H9 (cell line): ENCODE measurements at regions not wholly inside any gene's neighbourhood (a gene's known extent, or its start where the extent isn't known, plus 50 kb on each side); places are given as distances from the start of the nearest gene placed in this dataset.

ENCODE experiments used
- DNase-seq: peaks from one replicate; pipeline ENCODE4 v3.0.0-alpha.2; 2017
- H2AFZ ChIP-seq: one replicate; pipeline ENCODE4 v1.6.1; 2013; ENCODE audit warnings: mild to moderate bottlenecking, low read length, control low read depth, moderate library complexity
- H2AK5ac ChIP-seq: 2 replicates; pipeline ENCODE4 v1.6.1; 2013; ENCODE audit warnings: low read length, control low read depth, mixed read lengths; ENCODE audit not compliant: insufficient read length
- H2BK120ac ChIP-seq: one replicate; pipeline ENCODE4 v1.6.1; 2013; ENCODE audit warnings: low read depth, mild to moderate bottlenecking, low read length, control low read depth, inconsistent platforms; ENCODE audit not compliant: poor library complexity, severe bottlenecking
- H2BK12ac ChIP-seq: 2 replicates; pipeline ENCODE4 v1.6.1; 2013; ENCODE audit warnings: low read length, control low read depth, mixed read lengths, low read depth; ENCODE audit not compliant: insufficient read length
- H2BK15ac ChIP-seq: 2 replicates; pipeline ENCODE4 v1.6.1; 2013; ENCODE audit warnings: low read depth, low read length, control low read depth
- H2BK20ac ChIP-seq: one replicate; pipeline ENCODE4 v1.6.1; 2013; ENCODE audit warnings: low read depth, mild to moderate bottlenecking, low read length, control low read depth, inconsistent platforms; ENCODE audit not compliant: poor library complexity, severe bottlenecking
- H2BK5ac ChIP-seq: 2 replicates; pipeline ENCODE4 v1.6.1; 2013; ENCODE audit warnings: low read length, control low read depth, mixed read lengths; ENCODE audit not compliant: insufficient read length
- H3K14ac ChIP-seq: 2 replicates; pipeline ENCODE4 v1.6.1; 2013; ENCODE audit warnings: low read length, control low read depth; ENCODE audit not compliant: insufficient read depth
- H3K18ac ChIP-seq: 2 replicates; pipeline ENCODE4 v1.6.1; 2013; ENCODE audit warnings: low read depth, mild to moderate bottlenecking, mixed read lengths, low read length, control low read depth; ENCODE audit not compliant: insufficient read length
- H3K23ac ChIP-seq: 2 replicates; pipeline ENCODE4 v1.6.1; 2013; ENCODE audit warnings: low read length, control low read depth, mixed read lengths, low read depth; ENCODE audit not compliant: insufficient read length
- H3K23me2 ChIP-seq: 2 replicates; pipeline ENCODE4 v1.6.1; 2013; ENCODE audit warnings: low read depth, mild to moderate bottlenecking, mixed read lengths, low read length, control low read depth; ENCODE audit not compliant: insufficient read length, poor library complexity, severe bottlenecking
- H3K27ac ChIP-seq: 2 replicates; pipeline ENCODE4 v1.5.1; 2013; ENCODE audit warnings: low read length, control low read depth, mixed read lengths, low read depth; ENCODE audit not compliant: insufficient read length
- H3K27me3 ChIP-seq: 2 replicates; pipeline ENCODE4 v1.6.1; 2013; ENCODE audit warnings: low read length, control low read depth, inconsistent platforms; ENCODE audit not compliant: insufficient read depth
- H3K4ac ChIP-seq: 2 replicates; pipeline ENCODE4 v1.6.1; 2013; ENCODE audit warnings: low read depth, mild to moderate bottlenecking, control low read depth, inconsistent platforms, low read length, moderate library complexity
- H3K4me1 ChIP-seq: 2 replicates; pipeline ENCODE4 v1.6.1; 2013; ENCODE audit warnings: low read length, control low read depth, inconsistent platforms; ENCODE audit not compliant: insufficient read depth
- H3K4me2 ChIP-seq: 2 replicates; pipeline ENCODE4 v1.6.1; 2013; ENCODE audit warnings: low read length, control low read depth, mixed read lengths; ENCODE audit not compliant: insufficient read length, insufficient read depth
- H3K56ac ChIP-seq: 2 replicates; pipeline ENCODE4 v1.6.1; 2013; ENCODE audit warnings: low read depth, mild to moderate bottlenecking, mixed read lengths, low read length, control low read depth; ENCODE audit not compliant: insufficient read length
- H3K79me1 ChIP-seq: 2 replicates; pipeline ENCODE4 v1.6.1; 2013; ENCODE audit warnings: low read depth, mild to moderate bottlenecking, moderate library complexity, low read length, control low read depth, inconsistent platforms; ENCODE audit not compliant: insufficient read depth, poor library complexity, severe bottlenecking
- H3K79me2 ChIP-seq: 2 replicates; pipeline ENCODE4 v1.6.1; 2013; ENCODE audit warnings: low read length, control low read depth, inconsistent platforms; ENCODE audit not compliant: insufficient read depth
- H3K9ac ChIP-seq: 2 replicates; pipeline ENCODE4 v1.6.1; 2013; ENCODE audit warnings: low read length, control low read depth, mixed read lengths; ENCODE audit not compliant: insufficient read length; ENCODE audit errors: extremely low read depth
- H3K9me3 ChIP-seq: one replicate; pipeline ENCODE4 v1.6.1; 2013; ENCODE audit warnings: low read depth, low read length, inconsistent platforms; ENCODE audit not compliant: control insufficient read depth
- H3T11ph ChIP-seq: one replicate; pipeline ENCODE4 v1.6.1; 2013; ENCODE audit warnings: mild to moderate bottlenecking, low read length, control low read depth, inconsistent platforms
- H4K20me1 ChIP-seq: one replicate; pipeline ENCODE4 v1.6.1; 2013; ENCODE audit not compliant: control insufficient read depth, insufficient read length, insufficient read depth
- H4K5ac ChIP-seq: 2 replicates; pipeline ENCODE4 v1.6.1; 2013; ENCODE audit warnings: low read depth, mild to moderate bottlenecking, mixed read lengths, low read length, control low read depth; ENCODE audit not compliant: insufficient read length
- H4K8ac ChIP-seq: replicated peaks from 2 replicates; pipeline ENCODE4 v1.6.1; 2013; ENCODE audit warnings: low read length, control low read depth, mixed read lengths, low read depth; ENCODE audit not compliant: insufficient read length
- H4K91ac ChIP-seq: 2 replicates; pipeline ENCODE4 v1.6.1; 2013; ENCODE audit warnings: low read depth, mild to moderate bottlenecking, moderate library complexity, mixed read lengths, low read length, control low read depth; ENCODE audit not compliant: insufficient read length
- H3K27ac Mint-ChIP-seq, 3 experiments: 2 replicates in 2 of 3; 3 replicates in 1 of 3; pipeline ENCODE4 v1.8.0; 2020 to 2021; ENCODE audit warnings: mixed read lengths in 3 of 3, mild to moderate bottlenecking in 1 of 3, moderate library complexity in 1 of 3
- H3K27me3 Mint-ChIP-seq: 2 replicates; pipeline ENCODE4 v1.8.0; 2021; ENCODE audit warnings: low read depth, mild to moderate bottlenecking, moderate library complexity, mixed read lengths
- H3K36me3 Mint-ChIP-seq, 3 experiments: 2 replicates in 2 of 3; 3 replicates in 1 of 3; pipeline ENCODE4 v1.8.0; 2020 to 2021; ENCODE audit warnings: low read depth in 3 of 3, mixed read lengths in 3 of 3; ENCODE audit not compliant: insufficient read depth in 1 of 3
- H3K4me1 Mint-ChIP-seq, 2 experiments: 2 replicates each; pipeline ENCODE4 v1.8.0; 2020; ENCODE audit warnings: mixed read lengths in 2 of 2
- H3K4me3 Mint-ChIP-seq, 2 experiments: 2 replicates in 1 of 2; 3 replicates in 1 of 2; pipeline ENCODE4 v1.8.0; 2020 to 2021; ENCODE audit warnings: mild to moderate bottlenecking in 2 of 2, mixed read lengths in 2 of 2, moderate library complexity in 1 of 2
- H3K9me3 Mint-ChIP-seq, 2 experiments: 2 replicates in 1 of 2; 3 replicates in 1 of 2; pipeline ENCODE4 v1.8.0; 2020; ENCODE audit warnings: mild to moderate bottlenecking in 2 of 2, mixed read lengths in 2 of 2, moderate library complexity in 1 of 2
- CTCF ChIP-seq: fragments of 200-600 bp; sonication (generic); conservative IDR thresholded peaks from 3 replicates; pipeline ENCODE4 v1.8.0; 2021; ENCODE audit warnings: antibody characterized with exemption, mild to moderate bottlenecking
- WGBS: extraction: QIAGEN DNeasy Blood & Tissue Kit; methylation state at CpG from one replicate; pipeline ENCODE4 v1.1.7; 2013; ENCODE audit warnings: missing lambda C conversion rate, low lambda C conversion rate, mixed read lengths; ENCODE audit not compliant: insufficient read length; ENCODE audit errors: extremely low coverage; 5-methylcytosine and 5-hydroxymethylcytosine counted together

GRCh38 chr13:30009411-30009810, 159.0 kb upstream of the UBL3 start:
- Histone ChIP-seq H4K20me1 (no peaks in the 10 kb centered on the region), H3K79me2 (no peaks in the 10 kb centered on the region), H3K79me1 (no peaks in the 10 kb centered on the region), H3K56ac (no peak overlapping the region), H3K27ac (no peak overlapping the region), H4K91ac (no peak overlapping the region), H3K9ac (no peak overlapping the region), H3K23me2 (no peaks in the 10 kb centered on the region), H2BK20ac (no peak overlapping the region), H3T11ph (no peak overlapping the region), H2BK5ac (no peak overlapping the region), H2BK12ac (no peak overlapping the region), H3K23ac (no peak overlapping the region), H2AK5ac (no peak overlapping the region), H4K8ac (no peak overlapping the region), H3K27me3 (no peaks in the 10 kb centered on the region), H3K4me1 (no peaks in the 10 kb centered on the region), H2BK120ac (no peak overlapping the region), H3K9me3 (no peaks in the 10 kb centered on the region), H2AFZ (no peak overlapping the region), H3K4ac (no peak overlapping the region), H2BK15ac (no peak overlapping the region), H3K4me2 (no peak overlapping the region), H4K5ac (no peak overlapping the region), H3K14ac (no peak overlapping the region), H3K18ac (no peak overlapping the region)
- no peak for TF ChIP-seq CTCF
- H3K27ac Mint-ChIP-seq = no peak overlapping the region; a peak in 1 of 7 replicates
- DNase-seq = no peak
- WGBS = no CpG with 5 or more reads among the region's 1 CpG
- H3K9me3 Mint-ChIP-seq = no peaks in the 10 kb centered on the region
- no peaks in the 10 kb centered on the region for H3K4me1 Mint-ChIP-seq
- no peak overlapping the region for H3K4me3 Mint-ChIP-seq
- H3K27me3 Mint-ChIP-seq = no peaks in the 10 kb centered on the region; the same call in 1 of the 2 replicates
- no peaks in the 10 kb centered on the region for H3K36me3 Mint-ChIP-seq
